Brain microvascular endothelial cell (primary cell): ENCODE measurements at regions not wholly inside any gene's neighbourhood (a gene's known extent, or its start where the extent isn't known, plus 50 kb on each side); places are given as distances from the start of the nearest gene placed in this dataset.

Source experiments
- DNase-seq: peaks from one replicate; pipeline ENCODE4 v3.0.0-alpha.2; 2020
- H3K27ac ChIP-seq: fragments of 250-450 bp; sonication (Bioruptor Pico); 2 replicates; pipeline ENCODE4 v1.5.1; 2020; ENCODE audit warnings: mild to moderate bottlenecking, moderate library complexity
- H3K27me3 ChIP-seq: fragments of 250-450 bp; sonication (Bioruptor Pico); replicated peaks from 2 replicates; pipeline ENCODE4 v1.5.1; 2020; ENCODE audit warnings: mild to moderate bottlenecking
- H3K36me3 ChIP-seq: fragments of 250-450 bp; sonication (Bioruptor Pico); replicated peaks from 2 replicates; pipeline ENCODE4 v1.5.1; 2020; ENCODE audit warnings: mild to moderate bottlenecking
- H3K4me3 ChIP-seq: 2 replicates; pipeline ENCODE4 v1.5.1; 2011; ENCODE audit warnings: low read depth, mild to moderate bottlenecking, control low read depth, low read length, moderate library complexity
- in situ Hi-C: cut with HindIII; loops from 2 replicates; pipeline ENCODE4 v1.10.0; 2017; ENCODE audit warnings: low sequenced_read_pairs, low pct_ligation_motif_present
- TF ChIP-seq, protein P1 (sequence below): IDR thresholded peaks from 2 replicates; pipeline ENCODE4 v1.5.1; 2011; ENCODE audit warnings: low read depth, mild to moderate bottlenecking, moderate library complexity, low read length, control low read depth, inconsistent platforms; ENCODE audit errors: missing control alignments

DNA sequence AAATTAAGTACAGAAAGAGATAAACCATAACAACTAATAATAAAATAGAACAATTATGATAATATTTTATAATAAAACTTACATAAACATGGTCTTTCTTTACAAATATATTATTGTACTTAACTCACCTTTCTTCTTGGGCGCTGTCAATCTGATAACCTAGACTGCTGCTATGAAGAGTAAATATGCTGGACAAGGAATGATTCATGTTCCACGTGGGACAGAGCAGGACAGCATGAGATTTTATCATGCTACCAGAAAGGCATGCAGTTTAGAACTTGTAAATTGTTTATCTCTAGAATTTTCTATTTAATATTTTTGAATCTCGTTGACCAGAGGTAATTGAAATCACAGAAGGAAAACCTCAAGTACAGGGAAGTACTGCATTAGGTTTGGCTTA, 210.7 kb downstream of the ANKRD30B start:
- TF ChIP-seq, protein P1, sequence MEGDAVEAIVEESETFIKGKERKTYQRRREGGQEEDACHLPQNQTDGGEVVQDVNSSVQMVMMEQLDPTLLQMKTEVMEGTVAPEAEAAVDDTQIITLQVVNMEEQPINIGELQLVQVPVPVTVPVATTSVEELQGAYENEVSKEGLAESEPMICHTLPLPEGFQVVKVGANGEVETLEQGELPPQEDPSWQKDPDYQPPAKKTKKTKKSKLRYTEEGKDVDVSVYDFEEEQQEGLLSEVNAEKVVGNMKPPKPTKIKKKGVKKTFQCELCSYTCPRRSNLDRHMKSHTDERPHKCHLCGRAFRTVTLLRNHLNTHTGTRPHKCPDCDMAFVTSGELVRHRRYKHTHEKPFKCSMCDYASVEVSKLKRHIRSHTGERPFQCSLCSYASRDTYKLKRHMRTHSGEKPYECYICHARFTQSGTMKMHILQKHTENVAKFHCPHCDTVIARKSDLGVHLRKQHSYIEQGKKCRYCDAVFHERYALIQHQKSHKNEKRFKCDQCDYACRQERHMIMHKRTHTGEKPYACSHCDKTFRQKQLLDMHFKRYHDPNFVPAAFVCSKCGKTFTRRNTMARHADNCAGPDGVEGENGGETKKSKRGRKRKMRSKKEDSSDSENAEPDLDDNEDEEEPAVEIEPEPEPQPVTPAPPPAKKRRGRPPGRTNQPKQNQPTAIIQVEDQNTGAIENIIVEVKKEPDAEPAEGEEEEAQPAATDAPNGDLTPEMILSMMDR: no peak

DNA sequence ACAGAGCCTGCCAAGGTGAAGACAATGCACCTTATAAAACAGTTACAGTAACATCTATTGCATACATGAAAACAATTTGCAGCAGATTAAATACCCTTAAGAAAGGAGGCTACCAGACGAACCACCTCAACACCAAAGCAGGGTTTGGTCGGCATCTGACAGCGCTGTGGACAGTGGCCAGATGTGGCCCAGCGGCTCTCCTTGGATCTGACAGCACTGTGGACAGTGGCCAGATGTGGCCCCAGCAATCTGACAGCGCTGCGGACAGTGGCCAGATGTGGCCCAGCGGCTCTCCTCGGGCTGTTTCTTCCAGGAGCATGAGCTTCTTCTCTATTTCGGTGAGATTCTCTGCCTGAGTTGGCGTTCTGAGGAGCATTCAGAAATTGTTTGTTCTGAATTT, 211.6 kb downstream of the ANKRD30B start:
- TF ChIP-seq, protein P1: no peak
- DNase-seq: no peak
- H3K27me3 ChIP-seq: no peaks in the 10 kb centered on the region
- no peak overlapping the region for H3K4me3 ChIP-seq
- H3K27ac ChIP-seq: no peak overlapping the region
- no peaks in the 10 kb centered on the region for H3K36me3 ChIP-seq
- in situ Hi-C loops: no loop called here

More for the DNA sequence above, 210.7 kb downstream of the ANKRD30B start:
- in situ Hi-C loops: no loop called here
- no peak overlapping the region for H3K4me3 ChIP-seq
- no peaks in the 10 kb centered on the region for H3K36me3 ChIP-seq
- H3K27ac ChIP-seq: no peak overlapping the region
- DNase-seq: no peak
- H3K27me3 ChIP-seq: no peaks in the 10 kb centered on the region

DNA sequence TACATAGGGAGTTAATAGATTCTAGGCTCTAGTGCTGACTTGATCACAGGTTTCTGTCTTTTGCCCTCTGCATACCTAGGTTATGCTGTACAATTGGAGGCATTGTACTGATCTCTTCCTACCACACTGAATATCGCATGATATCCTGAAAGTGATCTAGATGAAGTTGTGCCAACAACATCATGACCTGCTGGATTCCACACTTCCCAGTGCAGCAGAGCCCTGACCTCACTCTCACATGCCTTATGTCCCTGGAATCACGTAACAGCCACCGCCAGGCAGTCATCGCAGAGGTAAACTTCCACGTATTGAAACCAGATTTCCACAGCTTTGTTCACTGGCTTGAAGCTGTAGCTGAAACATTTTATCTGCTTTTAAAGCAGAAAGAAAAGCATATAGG, 214.0 kb downstream of the ANKRD30B start:
- DNase-seq: no peak
- Histone ChIP-seq H3K27ac (no peak overlapping the region), H3K36me3 (no peaks in the 10 kb centered on the region), H3K4me3 (no peak overlapping the region), H3K27me3 (no peaks in the 10 kb centered on the region)
- TF ChIP-seq, protein P1: no peak
- in situ Hi-C loops: no loop called here

DNA sequence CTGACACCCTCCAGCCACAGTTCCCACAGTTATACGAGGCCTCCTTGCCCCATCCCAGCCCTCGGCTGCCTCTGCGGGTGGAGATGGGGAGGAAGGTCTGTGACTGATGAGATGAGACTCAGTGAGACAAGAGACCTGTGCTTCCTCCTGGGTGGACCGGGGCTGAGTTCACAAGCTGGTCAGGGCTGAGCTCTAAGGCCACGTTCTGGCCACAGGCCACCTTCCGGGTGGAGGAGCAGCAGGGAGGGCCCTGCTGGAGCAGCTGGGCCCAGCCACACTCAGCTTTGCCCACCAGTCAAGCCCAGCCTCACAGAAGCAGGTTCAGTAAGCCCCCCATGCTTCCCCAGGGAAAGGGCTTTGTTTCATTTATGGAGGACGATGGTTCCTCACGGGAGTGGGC, 214.7 kb downstream of the ANKRD30B start:
- TF ChIP-seq, protein P1: no peak
- no peaks in the 10 kb centered on the region for H3K27me3 ChIP-seq
- no peak overlapping the region for H3K27ac ChIP-seq
- in situ Hi-C loops: no loop called here
- DNase-seq: no peak
- H3K36me3 ChIP-seq: no peaks in the 10 kb centered on the region
- H3K4me3 ChIP-seq: no peak overlapping the region

DNA sequence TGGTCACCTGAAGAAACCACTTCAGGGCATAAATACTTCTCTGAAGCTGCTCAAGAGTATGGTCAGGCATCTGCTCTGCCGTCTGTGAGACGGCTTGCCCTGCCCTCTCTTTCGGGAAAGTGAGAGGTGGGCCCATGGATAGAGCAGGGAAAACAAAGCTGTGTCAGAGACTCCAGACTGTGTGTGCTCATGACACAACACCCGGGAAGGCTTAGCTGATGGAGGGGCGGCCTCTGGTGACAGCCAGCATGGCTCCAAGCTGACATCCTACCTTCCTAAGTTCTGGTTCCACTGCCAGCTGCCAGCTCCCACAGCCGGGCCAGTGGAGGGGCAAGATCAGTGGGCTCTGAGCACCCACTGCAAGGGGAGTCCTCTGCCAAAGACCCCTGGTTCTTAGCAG, 215.3 kb downstream of the ANKRD30B start:
- in situ Hi-C loops: no loop called here
- no peak for DNase-seq
- Histone ChIP-seq H3K36me3 (no peaks in the 10 kb centered on the region), H3K27me3 (no peaks in the 10 kb centered on the region), H3K27ac (no peak overlapping the region), H3K4me3 (no peak overlapping the region)
- TF ChIP-seq, protein P1: no peak

DNA sequence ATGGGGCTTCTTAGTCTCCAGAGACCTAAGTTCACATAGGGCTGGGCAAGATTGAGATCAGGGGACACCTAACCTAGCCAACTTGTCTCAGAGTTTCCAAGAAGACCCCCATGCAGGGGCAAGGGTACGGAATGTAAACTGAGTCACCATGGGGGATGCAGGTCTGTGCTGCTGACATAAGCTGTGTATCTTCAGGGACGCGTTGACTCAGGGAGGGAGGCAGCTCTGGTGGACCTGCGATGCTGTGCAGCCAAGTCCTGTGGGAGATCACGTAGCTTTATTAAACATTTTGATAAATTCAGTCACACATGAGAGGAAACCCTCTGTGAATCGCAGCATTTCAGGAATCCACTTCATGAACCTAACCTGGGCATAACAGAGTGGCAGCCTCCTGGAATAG, 216.0 kb downstream of the ANKRD30B start:
- no peak for DNase-seq
- no peak overlapping the region for H3K27ac ChIP-seq
- H3K36me3 ChIP-seq: no peaks in the 10 kb centered on the region
- in situ Hi-C loops: no loop called here
- TF ChIP-seq, protein P1: no peak
- H3K4me3 ChIP-seq: no peak overlapping the region
- no peaks in the 10 kb centered on the region for H3K27me3 ChIP-seq
